Fibroblast of pulmonary artery (primary cell): ENCODE measurements at regions not wholly inside any gene's neighbourhood (a gene's known extent, or its start where the extent isn't known, plus 50 kb on each side); places are given as distances from the start of the nearest gene placed in this dataset.
A peak's percentile ranks its signal among the peaks of the same experiment; 100 is the strongest.
"Not testable (repeated sequence)": the region's sequence is repeated elsewhere in the genome, so short reads cannot be mapped to it uniquely, and the experiment has no call there.

Source experiments
- DNase-seq: peaks from one replicate; pipeline ENCODE4 v3.0.0-alpha.2; 2010; ENCODE audit warnings: low read depth
- H3K4me3 ChIP-seq: replicated peaks from 2 replicates; pipeline ENCODE4 v1.5.1; 2011; ENCODE audit warnings: low read depth, mild to moderate bottlenecking, control low read depth, low read length, moderate library complexity
- TF ChIP-seq, protein P1 (sequence below): IDR thresholded peaks from 2 replicates; pipeline ENCODE4 v1.5.1; 2011; ENCODE audit warnings: mild to moderate bottlenecking, control low read depth, low read length, inconsistent platforms; ENCODE audit errors: missing control alignments

- DNase-seq: no peak
- H3K4me3 ChIP-seq: no peak overlapping the region
- TF ChIP-seq, protein P1, sequence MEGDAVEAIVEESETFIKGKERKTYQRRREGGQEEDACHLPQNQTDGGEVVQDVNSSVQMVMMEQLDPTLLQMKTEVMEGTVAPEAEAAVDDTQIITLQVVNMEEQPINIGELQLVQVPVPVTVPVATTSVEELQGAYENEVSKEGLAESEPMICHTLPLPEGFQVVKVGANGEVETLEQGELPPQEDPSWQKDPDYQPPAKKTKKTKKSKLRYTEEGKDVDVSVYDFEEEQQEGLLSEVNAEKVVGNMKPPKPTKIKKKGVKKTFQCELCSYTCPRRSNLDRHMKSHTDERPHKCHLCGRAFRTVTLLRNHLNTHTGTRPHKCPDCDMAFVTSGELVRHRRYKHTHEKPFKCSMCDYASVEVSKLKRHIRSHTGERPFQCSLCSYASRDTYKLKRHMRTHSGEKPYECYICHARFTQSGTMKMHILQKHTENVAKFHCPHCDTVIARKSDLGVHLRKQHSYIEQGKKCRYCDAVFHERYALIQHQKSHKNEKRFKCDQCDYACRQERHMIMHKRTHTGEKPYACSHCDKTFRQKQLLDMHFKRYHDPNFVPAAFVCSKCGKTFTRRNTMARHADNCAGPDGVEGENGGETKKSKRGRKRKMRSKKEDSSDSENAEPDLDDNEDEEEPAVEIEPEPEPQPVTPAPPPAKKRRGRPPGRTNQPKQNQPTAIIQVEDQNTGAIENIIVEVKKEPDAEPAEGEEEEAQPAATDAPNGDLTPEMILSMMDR: no peak
These were observed 54.3 kb upstream of the CIT start for GRCh38 chr12:119931402-119931801.

DNA sequence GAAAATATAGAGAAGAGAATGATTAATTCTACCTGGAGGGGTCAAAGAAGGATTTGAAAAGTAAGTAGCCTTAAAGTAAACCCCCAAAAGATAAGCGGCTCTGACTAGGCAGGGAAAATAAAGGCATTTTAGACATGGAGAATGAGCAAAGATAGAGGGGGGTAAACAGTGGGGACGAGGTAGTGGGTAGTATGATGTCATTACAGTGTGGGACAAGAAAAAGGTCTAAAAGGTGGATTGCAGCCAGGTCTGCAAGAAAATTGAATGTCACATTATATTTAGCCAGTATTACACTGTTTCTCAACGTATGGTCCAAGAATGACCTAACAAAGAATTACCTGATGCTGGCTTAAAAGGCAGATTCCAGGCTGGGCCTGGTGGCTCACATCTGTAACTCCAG lies 55.8 kb upstream of the CIT start:
- DNase-seq: no peak
- no peak overlapping the region for H3K4me3 ChIP-seq
- TF ChIP-seq, protein P1: no peak

DNA sequence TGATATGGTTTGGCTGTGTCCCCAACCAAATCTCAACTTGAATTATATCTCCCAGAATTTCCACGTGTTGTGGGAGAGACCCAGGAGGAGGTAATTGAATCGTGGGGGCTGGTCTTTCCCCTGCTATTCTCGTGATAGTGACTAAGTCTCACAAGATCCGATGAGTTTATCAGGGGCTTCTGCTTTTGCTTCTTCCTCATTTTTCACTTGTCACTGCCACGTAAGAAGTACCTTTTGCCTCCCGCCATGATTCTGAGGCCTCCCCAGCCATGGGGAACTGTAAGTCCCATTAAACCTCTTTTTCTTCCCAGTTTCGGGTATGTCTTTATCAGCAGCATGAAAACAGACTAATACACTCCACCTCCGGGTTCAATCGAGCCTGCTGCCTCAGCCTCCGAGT lies 54.3 kb upstream of the BICDL1 start:
- not testable (repeated sequence) for H3K4me3 ChIP-seq, DNase-seq

GRCh38 chr12:119936705-119937311 lies 52.2 kb upstream of the BICDL1 start:
- no peak for DNase-seq
- H3K4me3 ChIP-seq: no peak overlapping the region
- TF ChIP-seq, protein P1: no peak

DNA sequence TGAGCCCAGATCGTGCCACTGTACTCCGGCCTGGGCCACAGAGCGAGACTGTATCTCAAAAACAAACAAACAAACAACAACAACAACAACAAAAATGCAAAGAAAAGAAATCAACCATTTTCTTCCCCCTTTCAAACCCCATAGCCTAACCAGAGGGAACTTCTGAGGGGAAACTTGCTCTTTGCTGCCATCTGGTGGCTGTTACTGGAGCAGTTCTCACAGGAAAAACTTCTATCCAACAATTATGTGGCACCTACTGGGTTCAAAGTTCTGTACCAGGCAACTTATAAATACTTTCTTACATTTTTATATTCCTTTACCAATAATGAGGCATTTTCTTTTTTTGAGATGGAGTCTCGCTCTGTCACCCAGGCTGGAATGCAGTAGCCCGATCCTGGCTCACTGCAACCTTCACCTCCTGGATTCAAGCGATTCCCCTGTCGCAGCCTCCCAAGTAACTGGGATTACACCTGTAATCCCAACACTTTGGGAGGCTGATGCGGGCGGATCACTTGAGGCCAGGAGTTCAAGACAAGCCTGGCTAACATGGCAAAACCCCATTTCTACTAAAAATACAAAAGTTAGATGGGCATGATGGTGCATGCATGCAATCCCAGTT lies 50.9 kb upstream of the BICDL1 start:
- TF ChIP-seq, protein P1: peak; percentile 92
- no peak overlapping the region for H3K4me3 ChIP-seq
- DNase-seq: peak; percentile 71
